GM13977 (cell line): ENCODE measurements at regions not wholly inside any gene's neighbourhood (a gene's known extent, or its start where the extent isn't known, plus 50 kb on each side); places are given as distances from the start of the nearest gene placed in this dataset.

Source experiments
- DNase-seq: peaks from one replicate; pipeline ENCODE4 v3.0.0; 2012; ENCODE audit warnings: low spot score
- CTCF ChIP-seq: IDR thresholded peaks from 2 replicates; pipeline ENCODE4 v1.5.1; 2012; ENCODE audit warnings: mild to moderate bottlenecking, control low read depth; ENCODE audit not compliant: insufficient read depth; ENCODE audit errors: extremely low read depth, missing control alignments
- in situ Hi-C: fragments of 300-500 bp; cut with MboI; formaldehyde crosslinking; loops from one replicate; pipeline ENCODE4 v1.12.0; 2022; ENCODE audit warnings: low sequenced_read_pairs, low pct_unique_long_range_greater_than_20kb, mixed read lengths, inconsistent platforms; ENCODE audit not compliant: unreplicated experiment

DNA sequence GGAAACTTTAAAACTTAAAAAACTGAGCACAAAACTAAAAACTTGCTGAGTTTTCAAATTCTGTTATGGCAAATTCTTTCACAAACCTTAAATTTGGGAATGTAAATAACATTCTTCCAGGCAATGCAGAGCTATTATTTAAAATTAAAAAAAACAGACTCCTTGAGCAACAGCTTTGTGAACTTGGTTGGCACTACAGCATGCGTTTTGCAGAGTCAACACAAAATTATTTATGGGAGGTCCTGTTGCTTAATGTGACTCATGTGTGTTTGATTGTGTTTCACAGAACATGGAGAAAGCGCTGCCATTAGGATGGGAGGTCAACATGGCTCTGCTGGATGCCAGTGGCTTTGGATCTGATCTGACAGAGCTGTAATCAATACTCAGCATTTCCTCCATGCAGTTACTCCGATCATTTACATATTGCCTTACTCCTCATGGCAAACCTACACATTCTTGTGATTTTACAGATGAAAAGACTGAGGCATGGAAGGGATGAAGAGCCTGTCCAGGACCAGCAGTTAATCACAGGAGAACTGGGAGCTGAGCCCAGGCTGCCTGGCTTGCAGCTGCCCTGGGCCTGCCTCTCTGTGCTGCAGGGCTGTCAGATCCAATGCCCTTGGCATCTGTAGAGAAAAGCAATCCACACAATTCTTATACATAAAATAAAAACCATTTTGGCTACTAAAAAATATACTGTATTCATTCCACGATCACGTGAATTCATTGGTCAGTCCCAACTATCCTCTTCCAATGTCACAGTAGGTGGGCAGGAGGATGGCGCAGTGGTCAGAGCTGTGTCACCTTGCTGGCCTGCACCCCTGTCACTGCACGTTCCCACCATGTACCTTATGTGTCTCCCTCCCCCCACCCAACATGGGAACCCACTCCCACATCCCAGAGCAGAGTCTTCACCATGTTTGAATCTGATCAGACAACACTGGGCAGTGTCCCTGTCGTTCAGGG lies 200.9 kb downstream of the CXCL12 start:
- no peak for TF ChIP-seq CTCF
- no peak for DNase-seq
- in situ Hi-C loops, result loop anchor here (25.0 kb wide), 1 partner anchor 103 kb away; no protein-coding TSS in a partner anchor

DNA sequence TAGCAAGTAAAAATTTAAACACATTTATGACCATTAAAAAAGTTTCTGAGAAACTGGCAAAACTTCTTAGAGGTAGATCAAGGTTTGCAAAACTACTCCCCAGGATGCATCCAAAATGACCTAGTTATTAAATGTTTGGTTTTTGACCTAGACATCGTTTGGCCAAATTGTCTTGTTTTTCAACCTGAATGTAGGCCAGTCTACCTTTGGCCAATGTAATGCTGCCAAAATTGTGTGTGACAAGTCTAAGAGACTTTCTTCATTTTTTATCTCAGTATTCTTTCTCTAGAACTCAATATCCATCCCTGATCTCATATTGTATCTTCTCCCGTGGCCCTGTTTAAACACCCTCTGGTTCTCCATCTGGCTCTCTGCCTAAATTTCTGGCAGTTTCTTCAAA lies 202.0 kb downstream of the CXCL12 start:
- TF ChIP-seq CTCF, result no peak
- DNase-seq, result no peak
- in situ Hi-C loops, result loop anchor here (25.0 kb wide), 1 partner anchor 104 kb away; no protein-coding TSS in a partner anchor

- in situ Hi-C loops, result loop anchor here (25.0 kb wide), 1 partner anchor 107 kb away; no protein-coding TSS in a partner anchor
- DNase-seq, result no peak
- no peak for TF ChIP-seq CTCF
Observed at GRCh38 chr10:44180321-44181168, 204.4 kb downstream of the CXCL12 start.

GRCh38 chr10:44178856-44179255 lies 206.0 kb downstream of the CXCL12 start:
- no peak for DNase-seq
- in situ Hi-C loops, result loop anchor here (25.0 kb wide), 1 partner anchor 108 kb away; no protein-coding TSS in a partner anchor
- no peak for TF ChIP-seq CTCF

GRCh38 chr10:44178281-44178680 lies 206.6 kb downstream of the CXCL12 start:
- TF ChIP-seq CTCF, result no peak
- DNase-seq, result no peak
- in situ Hi-C loops, result loop anchor here (25.0 kb wide), 1 partner anchor 109 kb away; no protein-coding TSS in a partner anchor

DNA sequence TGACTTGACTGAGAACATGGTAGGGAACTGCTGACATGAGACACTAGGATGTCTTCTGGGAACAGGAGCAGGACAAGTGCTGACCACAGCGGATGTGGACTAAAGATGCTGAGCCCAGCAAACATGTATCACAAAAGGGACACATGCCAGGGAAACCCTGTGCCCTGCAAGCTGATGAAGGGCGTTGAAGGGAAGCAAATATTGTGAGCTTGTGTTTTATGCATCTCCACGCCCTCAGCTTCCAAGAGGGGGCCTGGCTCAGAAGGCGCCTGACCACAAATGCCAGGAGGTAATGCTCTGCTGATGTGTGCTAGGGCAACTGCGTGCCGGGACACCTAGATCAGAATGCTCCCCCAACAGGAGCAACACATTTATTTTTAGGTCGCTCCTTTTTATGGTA lies 207.3 kb downstream of the CXCL12 start:
- in situ Hi-C loops, result loop anchor here (25.0 kb wide), 1 partner anchor 110 kb away; no protein-coding TSS in a partner anchor

More for the DNA sequence above, 207.3 kb downstream of the CXCL12 start:
- no peak for TF ChIP-seq CTCF
- no peak for DNase-seq
